WTC11 (cell line): ENCODE measurements at regions not wholly inside any gene's neighbourhood (a gene's known extent, or its start where the extent isn't known, plus 50 kb on each side); places are given as distances from the start of the nearest gene placed in this dataset.
"Not testable (repeated sequence)": the region's sequence is repeated elsewhere in the genome, so short reads cannot be mapped to it uniquely, and the experiment has no call there.

Experiments used
- ATAC-seq: fragments of 200-7000 bp; cut with Tn5 transposase; 2 replicates; pipeline ENCODE4 v1.10.0; 2021; ENCODE audit warnings: mild to moderate bottlenecking, moderate library complexity
- CTCF ChIA-PET: fragments of 300-600 bp; sonication (Branson Sonifier 250); formaldehyde crosslinking; loops from one replicate; lab custom pipeline; 2021; ENCODE audit warnings: antibody characterized with exemption; lab: Charles Lee
- POLR2A ChIA-PET: fragments of 350-600 bp; sonication (Branson Sonifier 250); formaldehyde crosslinking; loops from one replicate; lab custom pipeline; 2021; ENCODE audit warnings: antibody characterized with exemption; lab: Charles Lee
- DNase-seq: peaks from one replicate; pipeline ENCODE4 v3.0.0; 2021; ENCODE audit warnings: low spot score
- H3K27ac Mint-ChIP-seq: 2 replicates; pipeline ENCODE4 v1.8.0; 2021; ENCODE audit warnings: mixed read lengths
- H3K27me3 Mint-ChIP-seq: 2 replicates; pipeline ENCODE4 v1.8.0; 2021; ENCODE audit warnings: low read depth, mild to moderate bottlenecking, moderate library complexity, mixed read lengths
- H3K36me3 Mint-ChIP-seq: 2 replicates; pipeline ENCODE4 v1.8.0; 2021; ENCODE audit warnings: mixed read lengths
- H3K4me1 Mint-ChIP-seq: 2 replicates; pipeline ENCODE4 v1.8.0; 2022; ENCODE audit warnings: mixed read lengths
- H3K4me3 Mint-ChIP-seq: 2 replicates; pipeline ENCODE4 v1.8.0; 2021; ENCODE audit warnings: mild to moderate bottlenecking, moderate library complexity, mixed read lengths
- H3K9me3 Mint-ChIP-seq: 2 replicates; pipeline ENCODE4 v1.8.0; 2021; ENCODE audit warnings: mixed read lengths
- AR ChIP-seq: fragments of 250-450 bp; sonication (Bioruptor Pico); IDR thresholded peaks from 2 replicates; pipeline ENCODE4 v1.9.0; 2021; ENCODE audit warnings: mild to moderate bottlenecking
- CTCF ChIP-seq: fragments of 200-600 bp; IDR thresholded peaks from 2 replicates; pipeline ENCODE4 v1.8.0; 2022; ENCODE audit warnings: antibody characterized with exemption
- E2F4 ChIP-seq: sonication (generic); formaldehyde crosslinking; IDR thresholded peaks from 2 replicates; pipeline ENCODE4 v1.8.1; 2022; ENCODE audit warnings: low read depth, mild to moderate bottlenecking, moderate library complexity, missing genetic modification reagents, borderline replicate concordance
- EMX1 ChIP-seq: fragments of 250-450 bp; sonication (Bioruptor Pico); IDR thresholded peaks from 2 replicates; pipeline ENCODE4 v1.8.0; 2021; ENCODE audit warnings: mild to moderate bottlenecking
- GTF2I ChIP-seq: fragments of 250-450 bp; sonication (Bioruptor Pico); conservative IDR thresholded peaks from 2 replicates; pipeline ENCODE4 v1.4.0; 2021; ENCODE audit warnings: mild to moderate bottlenecking
- NR3C1 ChIP-seq: sonication (generic); formaldehyde crosslinking; conservative IDR thresholded peaks from 2 replicates; pipeline ENCODE4 v1.8.1; 2023; ENCODE audit warnings: low read depth, mild to moderate bottlenecking, missing genetic modification reagents
- SP1 ChIP-seq: sonication (generic); formaldehyde crosslinking; conservative IDR thresholded peaks from 2 replicates; pipeline ENCODE4 v1.8.1; 2022; ENCODE audit warnings: missing genetic modification reagents
- ZNF232 ChIP-seq: sonication (generic); formaldehyde crosslinking; IDR thresholded peaks from 2 replicates; pipeline ENCODE4 v1.8.0; 2022; ENCODE audit warnings: mild to moderate bottlenecking, missing genetic modification reagents
- ZNF281 ChIP-seq: sonication (generic); formaldehyde crosslinking; IDR thresholded peaks from 2 replicates; pipeline ENCODE4 v1.8.0; 2023; ENCODE audit warnings: mild to moderate bottlenecking, missing genetic modification reagents
- ZNF425 ChIP-seq: fragments of 250-450 bp; sonication (Bioruptor Pico); conservative IDR thresholded peaks from 2 replicates; pipeline ENCODE4 v1.9.0; 2021; ENCODE audit warnings: mild to moderate bottlenecking
- ZNF512 ChIP-seq: sonication (generic); formaldehyde crosslinking; IDR thresholded peaks from 2 replicates; pipeline ENCODE4 v1.8.1; 2022; ENCODE audit warnings: missing genetic modification reagents, borderline replicate concordance

GRCh38 chr10:3374914-3375313 is 202.3 kb upstream of the PITRM1 start (continued):
- TF ChIP-seq AR (CRISPR knock-in tag) (no peak), GTF2I (CRISPR knock-in tag) (no peak), E2F4 (CRISPR knock-in tag) (no peak), ZNF281 (no peak)

- H3K27ac Mint-ChIP-seq, POLR2A ChIA-PET, H3K4me3 Mint-ChIP-seq, H3K36me3 Mint-ChIP-seq, CTCF ChIA-PET, H3K27me3 Mint-ChIP-seq, ATAC-seq, DNase-seq, H3K4me1 Mint-ChIP-seq, H3K9me3 Mint-ChIP-seq: not testable (repeated sequence)
Measured at GRCh38 chr10:3373374-3374027, 200.9 kb upstream of the PITRM1 start.

GRCh38 chr10:3372281-3372680 is 199.7 kb upstream of the PITRM1 start:
- TF ChIP-seq CTCF = no peak
- no peak for TF ChIP-seq ZNF232 (CRISPR knock-in tag)
- TF ChIP-seq SP1 (CRISPR knock-in tag) = no peak
- TF ChIP-seq ZNF425 (CRISPR knock-in tag) = no peak
- TF ChIP-seq ZNF512 (CRISPR knock-in tag) = no peak
- TF ChIP-seq EMX1 = no peak
- TF ChIP-seq NR3C1 (CRISPR knock-in tag) = no peak
- POLR2A ChIA-PET = no interaction called here
- H3K27ac Mint-ChIP-seq = no peak overlapping the region
- H3K27me3 Mint-ChIP-seq = no peaks in the 10 kb centered on the region
- H3K9me3 Mint-ChIP-seq = peaks cover 10% of the 10 kb centered on the region
- ATAC-seq (no peak), DNase-seq (no peak)
- H3K4me3 Mint-ChIP-seq = no peak overlapping the region
- H3K4me1 Mint-ChIP-seq = peaks cover 3% of the 10 kb centered on the region; the same call in 1 of the 2 replicates
- H3K36me3 Mint-ChIP-seq = no peaks in the 10 kb centered on the region
- CTCF ChIA-PET = no interaction called here

GRCh38 chr10:3371624-3372023 is 199.0 kb upstream of the PITRM1 start:
- H3K4me3 Mint-ChIP-seq, CTCF ChIA-PET, POLR2A ChIA-PET, H3K27ac Mint-ChIP-seq, ATAC-seq, H3K27me3 Mint-ChIP-seq, DNase-seq, H3K9me3 Mint-ChIP-seq, H3K4me1 Mint-ChIP-seq, H3K36me3 Mint-ChIP-seq: not testable (repeated sequence)
